Peyer's patch (tissue), 4 donors: ENCODE measurements at regions not wholly inside any gene's neighbourhood (a gene's known extent, or its start where the extent isn't known, plus 50 kb on each side); places are given as distances from the start of the nearest gene placed in this dataset.

Experiments
- POLR2A ChIP-seq, 2 donors: fragments of 450-650 bp; IDR thresholded peaks; one replicate each; pipeline ENCODE4 v1.5.1; 2017; ENCODE audit warnings: antibody characterized with exemption in 2 of 2, mild to moderate bottlenecking in 2 of 2, moderate library complexity in 2 of 2
- TF ChIP-seq, protein P1 (sequence below), 6 experiments: fragments of 450-650 bp in 4 of 6; fragments of 200-600 bp in 2 of 6; sonication (generic) in 1 of 6; IDR thresholded peaks; one replicate each; pipeline ENCODE4 v1.5.1; 2017 to 2019; ENCODE audit warnings: antibody characterized with exemption in 6 of 6, mild to moderate bottlenecking in 3 of 6, moderate library complexity in 1 of 6

DNA sequence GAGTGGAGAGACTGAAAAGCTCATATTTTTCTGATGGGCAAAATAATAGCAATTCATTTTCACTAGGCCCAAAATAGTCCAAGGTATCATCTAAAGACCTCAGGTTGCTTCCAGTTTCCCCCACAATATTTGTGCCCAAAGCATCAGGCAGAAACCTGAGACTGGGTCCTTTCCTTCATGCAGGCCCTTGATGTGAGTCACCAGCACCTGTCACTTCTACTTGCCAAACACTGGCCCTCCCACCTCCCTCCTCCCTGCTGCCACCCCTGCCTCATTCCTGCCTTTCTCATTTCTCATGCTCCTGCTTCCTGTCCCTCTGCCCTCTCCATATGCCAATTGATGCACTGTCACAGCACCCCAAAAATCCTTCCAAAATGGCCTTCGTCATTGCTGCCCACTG, 230.4 kb upstream of the CST7 start:
- TF ChIP-seq, protein P1, sequence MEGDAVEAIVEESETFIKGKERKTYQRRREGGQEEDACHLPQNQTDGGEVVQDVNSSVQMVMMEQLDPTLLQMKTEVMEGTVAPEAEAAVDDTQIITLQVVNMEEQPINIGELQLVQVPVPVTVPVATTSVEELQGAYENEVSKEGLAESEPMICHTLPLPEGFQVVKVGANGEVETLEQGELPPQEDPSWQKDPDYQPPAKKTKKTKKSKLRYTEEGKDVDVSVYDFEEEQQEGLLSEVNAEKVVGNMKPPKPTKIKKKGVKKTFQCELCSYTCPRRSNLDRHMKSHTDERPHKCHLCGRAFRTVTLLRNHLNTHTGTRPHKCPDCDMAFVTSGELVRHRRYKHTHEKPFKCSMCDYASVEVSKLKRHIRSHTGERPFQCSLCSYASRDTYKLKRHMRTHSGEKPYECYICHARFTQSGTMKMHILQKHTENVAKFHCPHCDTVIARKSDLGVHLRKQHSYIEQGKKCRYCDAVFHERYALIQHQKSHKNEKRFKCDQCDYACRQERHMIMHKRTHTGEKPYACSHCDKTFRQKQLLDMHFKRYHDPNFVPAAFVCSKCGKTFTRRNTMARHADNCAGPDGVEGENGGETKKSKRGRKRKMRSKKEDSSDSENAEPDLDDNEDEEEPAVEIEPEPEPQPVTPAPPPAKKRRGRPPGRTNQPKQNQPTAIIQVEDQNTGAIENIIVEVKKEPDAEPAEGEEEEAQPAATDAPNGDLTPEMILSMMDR (IDR thresholded peaks at IDR 0.05), result no peak
- TF ChIP-seq POLR2A (IDR thresholded peaks at IDR 0.05), result no peak
